GM23338 (cell line): ENCODE measurements at regions not wholly inside any gene's neighbourhood (a gene's known extent, or its start where the extent isn't known, plus 50 kb on each side); places are given as distances from the start of the nearest gene placed in this dataset.

ENCODE experiments used
- ATAC-seq: fragments of 200-7000 bp; cut with Tn5 transposase; 3 replicates; pipeline ENCODE4 v1.9.1; 2020
- DNase-seq: peaks from one replicate; pipeline ENCODE4 v3.0.0-alpha.2; 2015; ENCODE audit warnings: low spot score
- H2AFZ ChIP-seq: fragments of 200-600 bp; sonication (generic); 2 replicates; pipeline ENCODE4 v1.8.0; 2016; ENCODE audit warnings: antibody characterized with exemption, mild to moderate bottlenecking, moderate library complexity
- H3F3A ChIP-seq: fragments of 200-600 bp; sonication (generic); replicated peaks from 2 replicates; pipeline ENCODE4 v1.8.0; 2017; ENCODE audit warnings: antibody characterized with exemption, mixed run types, low read depth
- H3K27ac ChIP-seq: fragments of 200-600 bp; sonication (generic); 2 replicates; pipeline ENCODE4 v1.6.1; 2016; ENCODE audit warnings: low read depth
- H3K27me3 ChIP-seq: fragments of 200-600 bp; sonication (generic); 2 replicates; pipeline ENCODE4 v1.8.0; 2016; ENCODE audit warnings: mild to moderate bottlenecking, mixed run types, moderate library complexity; ENCODE audit not compliant: insufficient read depth
- H3K36me3 ChIP-seq: fragments of 200-600 bp; sonication (generic); 2 replicates; pipeline ENCODE4 v1.8.0; 2016; ENCODE audit warnings: mild to moderate bottlenecking; ENCODE audit not compliant: insufficient read depth
- H3K4me1 ChIP-seq: fragments of 200-600 bp; sonication (generic); 2 replicates; pipeline ENCODE4 v1.8.0; 2016; ENCODE audit warnings: mild to moderate bottlenecking, moderate library complexity; ENCODE audit not compliant: insufficient read depth
- H3K4me2 ChIP-seq: fragments of 200-600 bp; sonication (generic); 2 replicates; pipeline ENCODE4 v1.7.1; 2017; ENCODE audit warnings: mixed run types
- H3K4me3 ChIP-seq: fragments of 200-600 bp; sonication (generic); 2 replicates; pipeline ENCODE4 v1.6.1; 2016; ENCODE audit warnings: mixed run types
- H3K79me2 ChIP-seq: fragments of 200-600 bp; sonication (generic); replicated peaks from 2 replicates; pipeline ENCODE4 v1.8.0; 2017; ENCODE audit warnings: mild to moderate bottlenecking; ENCODE audit not compliant: insufficient read depth
- H3K9me2 ChIP-seq: fragments of 200-600 bp; sonication (generic); 2 replicates; pipeline ENCODE4 v1.8.0; 2017; ENCODE audit not compliant: insufficient read depth
- H4K20me1 ChIP-seq: fragments of 200-600 bp; sonication (generic); replicated peaks from 2 replicates; pipeline ENCODE4 v1.8.0; 2017; ENCODE audit warnings: mild to moderate bottlenecking; ENCODE audit not compliant: insufficient read depth
- H3K27ac Mint-ChIP-seq: 2 replicates; pipeline ENCODE4 v1.8.0; 2020; ENCODE audit warnings: inconsistent platforms, mild to moderate bottlenecking, moderate library complexity, mixed read lengths
- H3K27me3 Mint-ChIP-seq: 3 replicates; pipeline ENCODE4 v1.8.0; 2022; ENCODE audit warnings: low read depth, mild to moderate bottlenecking, moderate library complexity, mixed read lengths, inconsistent platforms; ENCODE audit not compliant: insufficient read depth, poor library complexity
- H3K36me3 Mint-ChIP-seq: 3 replicates; pipeline ENCODE4 v1.8.0; 2021; ENCODE audit warnings: low read depth, mild to moderate bottlenecking, inconsistent platforms, moderate library complexity, mixed read lengths
- H3K4me1 Mint-ChIP-seq: 3 replicates; pipeline ENCODE4 v1.8.0; 2020; ENCODE audit warnings: mild to moderate bottlenecking, inconsistent platforms, mixed read lengths
- H3K4me3 Mint-ChIP-seq: 3 replicates; pipeline ENCODE4 v1.8.0; 2021; ENCODE audit warnings: moderate library complexity, mild to moderate bottlenecking, inconsistent platforms, mixed read lengths
- H3K9me3 Mint-ChIP-seq: 3 replicates; pipeline ENCODE4 v1.8.0; 2020; ENCODE audit warnings: moderate library complexity, mild to moderate bottlenecking, inconsistent platforms, mixed read lengths
- CREB1 ChIP-seq: fragments of 250-450 bp; sonication (Bioruptor Pico); IDR thresholded peaks from 2 replicates; pipeline ENCODE4 v1.5.0; 2020; ENCODE audit warnings: low read depth, mild to moderate bottlenecking, moderate library complexity
- EZH2 ChIP-seq: fragments of 200-600 bp; sonication (generic); IDR thresholded peaks from one replicate; pipeline ENCODE4 v1.8.0; 2017; ENCODE audit warnings: antibody characterized with exemption, mild to moderate bottlenecking, low read depth; ENCODE audit not compliant: unreplicated experiment
- EZH2phosphoT487 ChIP-seq: fragments of 200-600 bp; sonication (generic); IDR thresholded peaks from one replicate; pipeline ENCODE4 v1.8.1; 2018; ENCODE audit warnings: antibody characterized with exemption; ENCODE audit not compliant: unreplicated experiment
- JUNB ChIP-seq: IDR thresholded peaks from one replicate; pipeline ENCODE4 v1.6.1; 2016; ENCODE audit warnings: antibody characterized with exemption; ENCODE audit not compliant: unreplicated experiment
- NANOG ChIP-seq: IDR thresholded peaks from 2 replicates; pipeline ENCODE4 v1.6.1; 2016; ENCODE audit warnings: antibody characterized with exemption, borderline replicate concordance
- POLR2AphosphoS5 ChIP-seq: IDR thresholded peaks from 2 replicates; pipeline ENCODE4 v1.6.1; 2016; ENCODE audit warnings: antibody characterized with exemption, low read depth
- STAT1 ChIP-seq: IDR thresholded peaks from one replicate; pipeline ENCODE4 v1.6.1; 2016; ENCODE audit warnings: antibody characterized with exemption; ENCODE audit not compliant: unreplicated experiment
- ZNF114 ChIP-seq: fragments of 250-450 bp; sonication (Bioruptor Pico); IDR thresholded peaks from 2 replicates; pipeline ENCODE4 v1.5.0; 2020; ENCODE audit warnings: mild to moderate bottlenecking, moderate library complexity
- ZNF331 ChIP-seq: fragments of 250-450 bp; sonication (Bioruptor Pico); IDR thresholded peaks from 2 replicates; pipeline ENCODE4 v1.5.0; 2020; ENCODE audit warnings: low read depth, mild to moderate bottlenecking, moderate library complexity
- TF ChIP-seq, protein P1 (sequence below): fragments of 250-450 bp; sonication (Bioruptor Pico); IDR thresholded peaks from 2 replicates; pipeline ENCODE4 v1.5.0; 2020; ENCODE audit warnings: mild to moderate bottlenecking, moderate library complexity
- TF ChIP-seq, protein P2 (sequence below): IDR thresholded peaks from 2 replicates; pipeline ENCODE4 v1.6.1; 2016; ENCODE audit warnings: antibody characterized with exemption
- TF ChIP-seq, protein P3 (sequence below): IDR thresholded peaks from one replicate; pipeline ENCODE4 v1.6.1; 2018; ENCODE audit warnings: antibody characterized with exemption; ENCODE audit not compliant: unreplicated experiment

DNA sequence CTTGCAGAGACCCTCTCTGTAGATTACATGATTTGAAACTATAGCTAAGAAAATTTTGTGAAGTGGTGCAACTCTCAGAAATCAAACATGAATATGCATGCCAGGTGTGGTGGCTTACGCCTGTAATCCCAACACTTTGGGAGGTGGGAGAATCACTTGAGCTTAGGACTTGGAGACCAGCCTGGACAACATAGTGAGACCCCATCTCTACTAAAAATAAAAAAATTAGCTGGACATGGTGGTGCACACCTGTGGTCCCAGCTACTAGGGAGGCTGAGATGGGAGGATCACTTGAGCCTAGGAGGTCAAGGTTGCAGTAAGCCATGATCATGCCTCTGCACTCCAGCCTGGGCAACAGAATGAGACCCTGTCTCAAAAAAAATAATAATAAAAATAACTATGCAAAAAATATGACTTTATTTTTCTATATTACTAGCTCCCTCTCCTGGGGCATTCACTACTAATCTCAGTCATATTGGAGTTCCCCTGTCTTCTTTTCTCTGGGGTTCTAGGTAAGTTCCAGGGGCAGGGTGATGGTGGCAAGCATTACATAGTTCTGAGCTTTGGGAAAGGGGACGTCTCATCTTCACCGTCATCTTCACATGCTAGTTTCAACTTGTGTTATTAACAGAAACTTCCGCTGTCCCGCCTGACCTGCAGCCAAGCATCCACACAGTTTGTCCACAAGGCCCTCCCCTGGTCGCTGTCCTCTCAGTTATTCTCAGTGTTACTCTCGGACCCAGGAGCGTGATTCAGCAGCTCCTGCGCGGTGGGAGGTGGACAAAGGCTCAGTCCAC lies 96.8 kb upstream of the MBOAT2 start (continued):
- TF ChIP-seq, protein P1, sequence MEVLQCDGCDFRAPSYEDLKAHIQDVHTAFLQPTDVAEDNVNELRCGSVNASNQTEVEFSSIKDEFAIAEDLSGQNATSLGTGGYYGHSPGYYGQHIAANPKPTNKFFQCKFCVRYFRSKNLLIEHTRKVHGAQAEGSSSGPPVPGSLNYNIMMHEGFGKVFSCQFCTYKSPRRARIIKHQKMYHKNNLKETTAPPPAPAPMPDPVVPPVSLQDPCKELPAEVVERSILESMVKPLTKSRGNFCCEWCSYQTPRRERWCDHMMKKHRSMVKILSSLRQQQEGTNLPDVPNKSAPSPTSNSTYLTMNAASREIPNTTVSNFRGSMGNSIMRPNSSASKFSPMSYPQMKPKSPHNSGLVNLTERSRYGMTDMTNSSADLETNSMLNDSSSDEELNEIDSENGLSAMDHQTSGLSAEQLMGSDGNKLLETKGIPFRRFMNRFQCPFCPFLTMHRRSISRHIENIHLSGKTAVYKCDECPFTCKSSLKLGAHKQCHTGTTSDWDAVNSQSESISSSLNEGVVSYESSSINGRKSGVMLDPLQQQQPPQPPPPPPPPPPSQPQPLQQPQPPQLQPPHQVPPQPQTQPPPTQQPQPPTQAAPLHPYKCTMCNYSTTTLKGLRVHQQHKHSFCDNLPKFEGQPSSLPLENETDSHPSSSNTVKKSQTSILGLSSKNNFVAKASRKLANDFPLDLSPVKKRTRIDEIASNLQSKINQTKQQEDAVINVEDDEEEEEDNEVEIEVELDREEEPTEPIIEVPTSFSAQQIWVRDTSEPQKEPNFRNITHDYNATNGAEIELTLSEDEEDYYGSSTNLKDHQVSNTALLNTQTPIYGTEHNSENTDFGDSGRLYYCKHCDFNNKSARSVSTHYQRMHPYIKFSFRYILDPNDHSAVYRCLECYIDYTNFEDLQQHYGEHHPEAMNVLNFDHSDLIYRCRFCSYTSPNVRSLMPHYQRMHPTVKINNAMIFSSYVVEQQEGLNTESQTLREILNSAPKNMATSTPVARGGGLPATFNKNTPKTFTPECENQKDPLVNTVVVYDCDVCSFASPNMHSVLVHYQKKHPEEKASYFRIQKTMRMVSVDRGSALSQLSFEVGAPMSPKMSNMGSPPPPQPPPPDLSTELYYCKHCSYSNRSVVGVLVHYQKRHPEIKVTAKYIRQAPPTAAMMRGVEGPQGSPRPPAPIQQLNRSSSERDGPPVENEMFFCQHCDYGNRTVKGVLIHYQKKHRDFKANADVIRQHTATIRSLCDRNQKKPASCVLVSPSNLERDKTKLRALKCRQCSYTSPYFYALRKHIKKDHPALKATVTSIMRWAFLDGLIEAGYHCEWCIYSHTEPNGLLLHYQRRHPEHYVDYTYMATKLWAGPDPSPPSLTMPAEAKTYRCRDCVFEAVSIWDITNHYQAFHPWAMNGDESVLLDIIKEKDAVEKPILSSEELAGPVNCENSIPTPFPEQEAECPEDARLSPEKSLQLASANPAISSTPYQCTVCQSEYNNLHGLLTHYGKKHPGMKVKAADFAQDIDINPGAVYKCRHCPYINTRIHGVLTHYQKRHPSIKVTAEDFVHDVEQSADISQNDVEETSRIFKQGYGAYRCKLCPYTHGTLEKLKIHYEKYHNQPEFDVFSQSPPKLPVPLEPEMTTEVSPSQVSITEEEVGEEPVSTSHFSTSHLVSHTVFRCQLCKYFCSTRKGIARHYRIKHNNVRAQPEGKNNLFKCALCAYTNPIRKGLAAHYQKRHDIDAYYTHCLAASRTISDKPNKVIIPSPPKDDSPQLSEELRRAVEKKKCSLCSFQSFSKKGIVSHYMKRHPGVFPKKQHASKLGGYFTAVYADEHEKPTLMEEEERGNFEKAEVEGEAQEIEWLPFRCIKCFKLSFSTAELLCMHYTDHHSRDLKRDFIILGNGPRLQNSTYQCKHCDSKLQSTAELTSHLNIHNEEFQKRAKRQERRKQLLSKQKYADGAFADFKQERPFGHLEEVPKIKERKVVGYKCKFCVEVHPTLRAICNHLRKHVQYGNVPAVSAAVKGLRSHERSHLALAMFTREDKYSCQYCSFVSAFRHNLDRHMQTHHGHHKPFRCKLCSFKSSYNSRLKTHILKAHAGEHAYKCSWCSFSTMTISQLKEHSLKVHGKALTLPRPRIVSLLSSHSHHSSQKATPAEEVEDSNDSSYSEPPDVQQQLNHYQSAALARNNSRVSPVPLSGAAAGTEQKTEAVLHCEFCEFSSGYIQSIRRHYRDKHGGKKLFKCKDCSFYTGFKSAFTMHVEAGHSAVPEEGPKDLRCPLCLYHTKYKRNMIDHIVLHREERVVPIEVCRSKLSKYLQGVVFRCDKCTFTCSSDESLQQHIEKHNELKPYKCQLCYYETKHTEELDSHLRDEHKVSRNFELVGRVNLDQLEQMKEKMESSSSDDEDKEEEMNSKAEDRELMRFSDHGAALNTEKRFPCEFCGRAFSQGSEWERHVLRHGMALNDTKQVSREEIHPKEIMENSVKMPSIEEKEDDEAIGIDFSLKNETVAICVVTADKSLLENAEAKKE (CRISPR knock-in tag), result no peak
- TF ChIP-seq STAT1 (no peak), ZNF114 (CRISPR knock-in tag) (no peak), POLR2AphosphoS5 (no peak), JUNB (no peak), EZH2 (no peak), EZH2phosphoT487 (no peak)

DNA sequence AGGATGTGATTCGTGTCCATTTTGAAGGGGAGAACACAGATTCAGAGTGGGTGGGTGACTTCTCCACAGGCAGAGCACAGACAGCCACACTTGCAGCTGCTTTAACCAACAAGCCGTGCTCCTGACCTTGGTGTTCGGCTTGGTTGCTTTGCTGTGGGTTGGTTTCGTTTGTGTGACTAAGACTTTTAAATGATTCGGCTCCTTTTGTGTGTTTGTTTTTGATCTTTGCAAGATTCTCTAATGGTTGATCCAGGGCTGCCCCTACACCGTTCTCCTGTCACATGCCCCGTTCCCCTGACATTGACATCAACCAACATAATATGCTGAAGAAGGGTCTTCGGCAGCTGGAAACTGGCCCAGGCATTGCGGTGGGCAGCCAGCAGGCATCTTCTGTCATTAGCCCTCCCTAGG lies 95.9 kb upstream of the MBOAT2 start:
- H3K9me3 Mint-ChIP-seq, result no peaks in the 10 kb centered on the region
- Histone ChIP-seq H2AFZ (peak overlapping the region; percentile 66; the same call in 1 of the 2 replicates), H3K4me1 (peaks cover 26% of the 10 kb centered on the region; the same call in 1 of the 2 replicates), H3K9me2 (no peaks in the 10 kb centered on the region), H3K36me3 (no peaks in the 10 kb centered on the region), H3K4me3 (no peak overlapping the region), H3K4me2 (no peak overlapping the region), H3K27me3 (no peaks in the 10 kb centered on the region), H3K27ac (no peak overlapping the region), H3K79me2 (no peaks in the 10 kb centered on the region), H4K20me1 (no peaks in the 10 kb centered on the region), H3F3A (no peaks in the 10 kb centered on the region)
- TF ChIP-seq ZNF331 (CRISPR knock-in tag) (no peak), NANOG (no peak), POLR2AphosphoS5 (no peak), ZNF114 (CRISPR knock-in tag) (no peak), EZH2 (no peak), CREB1 (no peak)
- TF ChIP-seq, protein P2, sequence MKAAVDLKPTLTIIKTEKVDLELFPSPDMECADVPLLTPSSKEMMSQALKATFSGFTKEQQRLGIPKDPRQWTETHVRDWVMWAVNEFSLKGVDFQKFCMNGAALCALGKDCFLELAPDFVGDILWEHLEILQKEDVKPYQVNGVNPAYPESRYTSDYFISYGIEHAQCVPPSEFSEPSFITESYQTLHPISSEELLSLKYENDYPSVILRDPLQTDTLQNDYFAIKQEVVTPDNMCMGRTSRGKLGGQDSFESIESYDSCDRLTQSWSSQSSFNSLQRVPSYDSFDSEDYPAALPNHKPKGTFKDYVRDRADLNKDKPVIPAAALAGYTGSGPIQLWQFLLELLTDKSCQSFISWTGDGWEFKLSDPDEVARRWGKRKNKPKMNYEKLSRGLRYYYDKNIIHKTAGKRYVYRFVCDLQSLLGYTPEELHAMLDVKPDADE, result no peak
- TF ChIP-seq, protein P3, sequence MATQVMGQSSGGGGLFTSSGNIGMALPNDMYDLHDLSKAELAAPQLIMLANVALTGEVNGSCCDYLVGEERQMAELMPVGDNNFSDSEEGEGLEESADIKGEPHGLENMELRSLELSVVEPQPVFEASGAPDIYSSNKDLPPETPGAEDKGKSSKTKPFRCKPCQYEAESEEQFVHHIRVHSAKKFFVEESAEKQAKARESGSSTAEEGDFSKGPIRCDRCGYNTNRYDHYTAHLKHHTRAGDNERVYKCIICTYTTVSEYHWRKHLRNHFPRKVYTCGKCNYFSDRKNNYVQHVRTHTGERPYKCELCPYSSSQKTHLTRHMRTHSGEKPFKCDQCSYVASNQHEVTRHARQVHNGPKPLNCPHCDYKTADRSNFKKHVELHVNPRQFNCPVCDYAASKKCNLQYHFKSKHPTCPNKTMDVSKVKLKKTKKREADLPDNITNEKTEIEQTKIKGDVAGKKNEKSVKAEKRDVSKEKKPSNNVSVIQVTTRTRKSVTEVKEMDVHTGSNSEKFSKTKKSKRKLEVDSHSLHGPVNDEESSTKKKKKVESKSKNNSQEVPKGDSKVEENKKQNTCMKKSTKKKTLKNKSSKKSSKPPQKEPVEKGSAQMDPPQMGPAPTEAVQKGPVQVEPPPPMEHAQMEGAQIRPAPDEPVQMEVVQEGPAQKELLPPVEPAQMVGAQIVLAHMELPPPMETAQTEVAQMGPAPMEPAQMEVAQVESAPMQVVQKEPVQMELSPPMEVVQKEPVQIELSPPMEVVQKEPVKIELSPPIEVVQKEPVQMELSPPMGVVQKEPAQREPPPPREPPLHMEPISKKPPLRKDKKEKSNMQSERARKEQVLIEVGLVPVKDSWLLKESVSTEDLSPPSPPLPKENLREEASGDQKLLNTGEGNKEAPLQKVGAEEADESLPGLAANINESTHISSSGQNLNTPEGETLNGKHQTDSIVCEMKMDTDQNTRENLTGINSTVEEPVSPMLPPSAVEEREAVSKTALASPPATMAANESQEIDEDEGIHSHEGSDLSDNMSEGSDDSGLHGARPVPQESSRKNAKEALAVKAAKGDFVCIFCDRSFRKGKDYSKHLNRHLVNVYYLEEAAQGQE, result no peak
- H3K4me3 Mint-ChIP-seq, result no peak overlapping the region
- H3K4me1 Mint-ChIP-seq, result peaks cover 40% of the 10 kb centered on the region
- H3K36me3 Mint-ChIP-seq, result no peaks in the 10 kb centered on the region
- H3K27me3 Mint-ChIP-seq, result peaks cover 23% of the 10 kb centered on the region
- DNase-seq (no peak), ATAC-seq (no peak)
- H3K27ac Mint-ChIP-seq, result no peak overlapping the region; the same call in 1 of the 2 replicates
